AG10803 (cell line): ENCODE measurements at regions not wholly inside any gene's neighbourhood (a gene's known extent, or its start where the extent isn't known, plus 50 kb on each side); places are given as distances from the start of the nearest gene placed in this dataset.
A peak's percentile ranks its signal among the peaks of the same experiment; 100 is the strongest.

Source experiments
- DNase-seq: peaks from one replicate; pipeline ENCODE4 v3.0.0; 2010; ENCODE audit warnings: low read depth
- H3K4me3 ChIP-seq: 2 replicates; pipeline ENCODE4 v1.5.1; 2011; ENCODE audit warnings: mild to moderate bottlenecking, low read length, control low read depth
- CTCF ChIP-seq: conservative IDR thresholded peaks from 2 replicates; pipeline ENCODE4 v1.5.1; 2011; ENCODE audit warnings: mild to moderate bottlenecking, low read length, control low read depth, inconsistent platforms

- no peak for TF ChIP-seq CTCF
- H3K4me3 ChIP-seq = no peak overlapping the region
- DNase-seq = peak; percentile 38
Observed at GRCh38 chr7:41472427-41473125, 230.3 kb downstream of the INHBA start.

- H3K4me3 ChIP-seq = no peak overlapping the region
- no peak for DNase-seq
- no peak for TF ChIP-seq CTCF
Observed at GRCh38 chr7:41470081-41470480, 232.8 kb downstream of the INHBA start.

- H3K4me3 ChIP-seq = no peak overlapping the region
- no peak for DNase-seq
- no peak for TF ChIP-seq CTCF
Observed at GRCh38 chr7:41467596-41467995, 235.3 kb downstream of the INHBA start.

- no peak overlapping the region for H3K4me3 ChIP-seq
- TF ChIP-seq CTCF = no peak
- no peak for DNase-seq
Observed at GRCh38 chr7:41466760-41467384, 236.0 kb downstream of the INHBA start.

- DNase-seq = no peak
- TF ChIP-seq CTCF = no peak
Observed at GRCh38 chr7:41465571-41465970, 237.3 kb downstream of the INHBA start.

GRCh38 chr7:41463770-41464470 lies 239.0 kb downstream of the INHBA start:
- H3K4me3 ChIP-seq = no peak overlapping the region
- no peak for TF ChIP-seq CTCF
- no peak for DNase-seq

More at GRCh38 chr7:41465571-41465970, 237.3 kb downstream of the INHBA start:
- no peak overlapping the region for H3K4me3 ChIP-seq
